NCI-H1417 (cell line): ENCODE measurements at regions not wholly inside any gene's neighbourhood (a gene's known extent, or its start where the extent isn't known, plus 50 kb on each side); places are given as distances from the start of the nearest gene placed in this dataset.

Experiments used
- DNase-seq, 3 experiments: peaks; one replicate each; lab custom pipeline; 2025; lab: John Stamatoyannopoulos, UW

- DNase-seq: no peak
Observed at GRCh38 chr13:44120849-44121755, 241.4 kb downstream of the LACC1 start.

GRCh38 chr13:44124352-44124751 is 244.6 kb downstream of the LACC1 start:
- DNase-seq: no peak

- DNase-seq: no peak
Observed at GRCh38 chr13:44125943-44126469, 246.3 kb downstream of the LACC1 start.

GRCh38 chr13:44128552-44129001 is 245.0 kb upstream of the SERP2 start:
- DNase-seq: no peak

- no peak for DNase-seq
Observed at GRCh38 chr13:44129418-44129817, 244.2 kb upstream of the SERP2 start.

- DNase-seq: no peak
Observed at GRCh38 chr13:44131069-44131614, 242.5 kb upstream of the SERP2 start.

GRCh38 chr13:44132710-44133109 is 240.9 kb upstream of the SERP2 start:
- no peak for DNase-seq

- DNase-seq: no peak
Observed at GRCh38 chr13:44133626-44134025, 240.0 kb upstream of the SERP2 start.

- DNase-seq: no peak
Observed at GRCh38 chr13:44135566-44135965, 238.1 kb upstream of the SERP2 start.

GRCh38 chr13:44136696-44137268 is 236.8 kb upstream of the SERP2 start:
- peak in 2 of 3 experiments; percentile 23 to 75 for DNase-seq

- DNase-seq: no peak
Observed at GRCh38 chr13:44137466-44137865, 236.2 kb upstream of the SERP2 start.

GRCh38 chr13:44140146-44140545 is 233.5 kb upstream of the SERP2 start:
- DNase-seq: peak; percentile 82 to 95 (median 90)

- peak in 1 of 3 experiments; percentile 48 for DNase-seq
Observed at GRCh38 chr13:44140888-44141724, 232.5 kb upstream of the SERP2 start.

- DNase-seq: peak; percentile 87 to 95 (median 93)
Observed at GRCh38 chr13:44141725-44142539, 231.7 kb upstream of the SERP2 start.

GRCh38 chr13:44142540-44142867 is 231.1 kb upstream of the SERP2 start:
- DNase-seq: peak in 1 of 3 experiments; percentile 53

- DNase-seq: no peak
Observed at GRCh38 chr13:44142941-44143665, 230.5 kb upstream of the SERP2 start.

- no peak for DNase-seq
Observed at GRCh38 chr13:44146138-44146537, 227.5 kb upstream of the SERP2 start.

- DNase-seq: peak in 2 of 3 experiments; percentile 42 to 89
Observed at GRCh38 chr13:44147233-44147632, 226.4 kb upstream of the SERP2 start.

- DNase-seq: no peak
Observed at GRCh38 chr13:44147648-44148047, 226.0 kb upstream of the SERP2 start.

GRCh38 chr13:44148159-44148914 is 225.3 kb upstream of the SERP2 start:
- DNase-seq: no peak
